ENCODE measurements at regions not wholly inside any gene's neighbourhood (a gene's known extent, or its start where the extent isn't known, plus 50 kb on each side); places are given as distances from the start of the nearest gene placed in this dataset.
"Not testable (repeated sequence)": the region's sequence is repeated elsewhere in the genome, so short reads cannot be mapped to it uniquely, and the experiment has no call there.

DNA sequence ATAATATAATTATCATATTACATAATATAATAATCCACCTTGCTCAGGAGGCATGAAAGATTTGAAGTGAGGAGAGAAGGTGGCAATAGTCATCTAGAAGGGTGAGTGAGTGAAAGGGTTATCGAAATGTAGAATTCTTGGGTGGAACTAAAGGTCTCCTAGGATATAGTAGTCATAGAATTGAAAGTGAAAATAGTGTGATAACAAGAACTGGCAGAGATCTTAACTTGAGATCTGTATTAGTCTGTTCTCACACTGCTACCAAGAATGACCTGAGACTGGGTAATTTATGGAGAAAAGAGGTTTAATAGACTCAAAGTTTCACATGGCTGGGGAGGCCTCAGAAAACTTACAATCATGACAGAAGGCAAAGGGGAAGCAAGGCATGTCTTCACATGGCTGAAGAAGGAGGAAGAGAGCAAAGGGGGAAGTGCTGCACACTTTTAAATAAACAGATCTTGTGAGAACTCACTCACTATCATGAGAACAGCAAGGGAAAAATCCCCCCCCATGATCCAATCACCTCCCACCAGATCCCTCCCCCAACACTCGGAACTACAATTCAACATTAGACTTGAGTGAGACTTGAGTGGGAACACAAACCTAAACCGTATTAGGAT is 351.5 kb downstream of the NR4A2 start:
- Mint-ChIP-seq H3K4me3 (ENCODE audit: unreplicated experiment) (no peak overlapping the region), H3K9me3 (ENCODE audit: unreplicated experiment) (no peaks in the 10 kb centered on the region), H3K27me3 (ENCODE audit: unreplicated experiment) (no peaks in the 10 kb centered on the region), H3K36me3 (ENCODE audit: low read depth, unreplicated experiment) (no peaks in the 10 kb centered on the region), H3K4me1 (ENCODE audit: unreplicated experiment) (peaks cover 2% of the 10 kb centered on the region), H3K27ac (ENCODE audit: unreplicated experiment) (no peak overlapping the region)
- DNase-seq (ENCODE audit: low spot score), result no peak
- no peak for TF ChIP-seq CTCF (IDR thresholded peaks at IDR 0.05; ENCODE audit: unreplicated experiment)

DNA sequence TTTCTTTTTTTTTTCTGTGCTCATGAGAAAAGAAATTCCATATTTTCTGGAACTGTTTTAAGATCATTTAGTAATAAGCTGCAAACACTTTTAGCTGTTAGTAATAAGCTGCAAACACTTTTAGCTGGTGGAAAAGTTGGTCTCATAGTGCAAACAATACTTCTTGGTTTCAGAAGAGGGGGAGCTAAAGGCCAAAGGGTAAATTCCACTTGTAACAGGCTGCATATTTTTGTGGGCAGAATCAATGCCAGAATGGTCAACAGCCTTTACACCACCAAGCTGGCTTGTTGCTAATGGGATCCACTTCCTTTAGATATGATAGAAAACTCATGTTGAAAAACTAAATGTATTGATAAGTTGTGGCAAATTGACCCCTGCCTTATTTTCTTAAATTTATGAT is 356.8 kb downstream of the NR4A2 start:
- Mint-ChIP-seq H3K27me3 (ENCODE audit: unreplicated experiment) (no peaks in the 10 kb centered on the region), H3K27ac (ENCODE audit: unreplicated experiment) (no peak overlapping the region), H3K36me3 (ENCODE audit: low read depth, unreplicated experiment) (no peaks in the 10 kb centered on the region), H3K4me3 (ENCODE audit: unreplicated experiment) (no peak overlapping the region), H3K9me3 (ENCODE audit: unreplicated experiment) (no peaks in the 10 kb centered on the region), H3K4me1 (ENCODE audit: unreplicated experiment) (no peaks in the 10 kb centered on the region)
- no peak for DNase-seq (ENCODE audit: low spot score)
- no peak for TF ChIP-seq CTCF (IDR thresholded peaks at IDR 0.05; ENCODE audit: unreplicated experiment)

GRCh38 chr2:155972916-155973315 is 359.6 kb downstream of the NR4A2 start:
- no peaks in the 10 kb centered on the region for H3K36me3 Mint-ChIP-seq (ENCODE audit: low read depth, unreplicated experiment)
- H3K27me3 Mint-ChIP-seq (ENCODE audit: unreplicated experiment), result no peaks in the 10 kb centered on the region
- H3K4me1 Mint-ChIP-seq (ENCODE audit: unreplicated experiment), result no peaks in the 10 kb centered on the region
- no peak overlapping the region for H3K27ac Mint-ChIP-seq (ENCODE audit: unreplicated experiment)
- no peaks in the 10 kb centered on the region for H3K9me3 Mint-ChIP-seq (ENCODE audit: unreplicated experiment)
- no peak overlapping the region for H3K4me3 Mint-ChIP-seq (ENCODE audit: unreplicated experiment)
- DNase-seq (ENCODE audit: low spot score), result no peak
- no peak for TF ChIP-seq CTCF (IDR thresholded peaks at IDR 0.05; ENCODE audit: unreplicated experiment)

GRCh38 chr2:155966064-155966471 is 366.5 kb downstream of the NR4A2 start:
- H3K36me3 Mint-ChIP-seq (ENCODE audit: low read depth, unreplicated experiment); H3K27me3 Mint-ChIP-seq (ENCODE audit: unreplicated experiment); H3K4me3 Mint-ChIP-seq (ENCODE audit: unreplicated experiment); H3K9me3 Mint-ChIP-seq (ENCODE audit: unreplicated experiment); H3K4me1 Mint-ChIP-seq (ENCODE audit: unreplicated experiment); DNase-seq (ENCODE audit: low spot score); H3K27ac Mint-ChIP-seq (ENCODE audit: unreplicated experiment): not testable (repeated sequence)

GRCh38 chr2:155965415-155966063 is 367.0 kb downstream of the NR4A2 start:
- DNase-seq (ENCODE audit: low spot score), result no peak
- Mint-ChIP-seq H3K27me3 (ENCODE audit: unreplicated experiment) (no peaks in the 10 kb centered on the region), H3K9me3 (ENCODE audit: unreplicated experiment) (no peaks in the 10 kb centered on the region), H3K27ac (ENCODE audit: unreplicated experiment) (no peak overlapping the region), H3K4me1 (ENCODE audit: unreplicated experiment) (no peaks in the 10 kb centered on the region), H3K36me3 (ENCODE audit: low read depth, unreplicated experiment) (no peaks in the 10 kb centered on the region), H3K4me3 (ENCODE audit: unreplicated experiment) (no peak overlapping the region)
- TF ChIP-seq CTCF (IDR thresholded peaks at IDR 0.05; ENCODE audit: unreplicated experiment), result no peak
